ENCODE measurements at regions not wholly inside any gene's neighbourhood (a gene's known extent, or its start where the extent isn't known, plus 50 kb on each side); places are given as distances from the start of the nearest gene placed in this dataset.

- CTCF ChIA-PET, result no interaction called here
These were observed 71.1 kb upstream of the LCLAT1 start for GRCh38 chr2:30375915-30376314.

More at GRCh38 chr2:30375915-30376314, 71.1 kb upstream of the LCLAT1 start:
- Histone ChIP-seq H3K9me3 (ENCODE audit: control insufficient read depth, insufficient read depth, low read depth, low read length) (no peaks in the 10 kb centered on the region), H3K36me3 (ENCODE audit: control insufficient read depth in 2 of 2, insufficient read depth in 1 of 2, low read length in 2 of 2) (no peaks in the 10 kb centered on the region), H3K4me3 (ENCODE audit: low read depth, low read length) (no peak overlapping the region), H3K4me1 (ENCODE audit: control insufficient read depth, insufficient read depth, low read length) (no peaks in the 10 kb centered on the region), H3K27ac (ENCODE audit: extremely low read depth, low read depth, low read length) (no peak overlapping the region)
- TF ChIP-seq TSHZ1 (tag by site-specific recombination; IDR thresholded peaks at IDR 0.05; ENCODE audit: borderline replicate concordance) (no peak), HOXD13 (CRISPR knock-in tag; IDR thresholded peaks at IDR 0.05; ENCODE audit: borderline replicate concordance) (no peak), SP7 (tag by site-specific recombination; IDR thresholded peaks at IDR 0.05) (no peak), ZNF529 (tag by site-specific recombination; IDR thresholded peaks at IDR 0.05; ENCODE audit: insufficient replicate concordance) (no peak), ZNF280C (tag by site-specific recombination; IDR thresholded peaks at IDR 0.05) (no peak), EGR2 (tag by site-specific recombination; IDR thresholded peaks at IDR 0.05; ENCODE audit: low read depth) (no peak), KLF16 (tag by site-specific recombination; IDR thresholded peaks at IDR 0.05) (no peak), ZBTB21 (tag by site-specific recombination; IDR thresholded peaks at IDR 0.05) (no peak)
- TF ChIP-seq, protein P1, sequence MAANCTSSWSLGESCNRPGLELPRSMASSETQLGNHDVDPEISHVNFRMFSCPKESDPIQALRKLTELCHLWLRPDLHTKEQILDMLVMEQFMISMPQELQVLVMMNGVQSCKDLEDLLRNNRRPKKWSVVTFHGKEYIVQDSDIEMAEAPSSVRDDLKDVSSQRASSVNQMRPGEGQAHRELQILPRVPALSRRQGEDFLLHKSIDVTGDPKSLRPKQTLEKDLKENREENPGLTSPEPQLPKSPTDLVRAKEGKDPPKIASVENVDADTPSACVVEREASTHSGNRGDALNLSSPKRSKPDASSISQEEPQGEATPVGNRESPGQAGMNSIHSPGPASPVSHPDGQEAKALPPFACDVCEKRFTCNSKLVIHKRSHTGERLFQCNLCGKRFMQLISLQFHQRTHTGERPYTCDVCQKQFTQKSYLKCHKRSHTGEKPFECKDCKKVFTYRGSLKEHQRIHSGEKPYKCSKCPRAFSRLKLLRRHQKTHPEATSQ (tag by site-specific recombination; IDR thresholded peaks at IDR 0.05), result no peak
- TF ChIP-seq, protein P2, sequence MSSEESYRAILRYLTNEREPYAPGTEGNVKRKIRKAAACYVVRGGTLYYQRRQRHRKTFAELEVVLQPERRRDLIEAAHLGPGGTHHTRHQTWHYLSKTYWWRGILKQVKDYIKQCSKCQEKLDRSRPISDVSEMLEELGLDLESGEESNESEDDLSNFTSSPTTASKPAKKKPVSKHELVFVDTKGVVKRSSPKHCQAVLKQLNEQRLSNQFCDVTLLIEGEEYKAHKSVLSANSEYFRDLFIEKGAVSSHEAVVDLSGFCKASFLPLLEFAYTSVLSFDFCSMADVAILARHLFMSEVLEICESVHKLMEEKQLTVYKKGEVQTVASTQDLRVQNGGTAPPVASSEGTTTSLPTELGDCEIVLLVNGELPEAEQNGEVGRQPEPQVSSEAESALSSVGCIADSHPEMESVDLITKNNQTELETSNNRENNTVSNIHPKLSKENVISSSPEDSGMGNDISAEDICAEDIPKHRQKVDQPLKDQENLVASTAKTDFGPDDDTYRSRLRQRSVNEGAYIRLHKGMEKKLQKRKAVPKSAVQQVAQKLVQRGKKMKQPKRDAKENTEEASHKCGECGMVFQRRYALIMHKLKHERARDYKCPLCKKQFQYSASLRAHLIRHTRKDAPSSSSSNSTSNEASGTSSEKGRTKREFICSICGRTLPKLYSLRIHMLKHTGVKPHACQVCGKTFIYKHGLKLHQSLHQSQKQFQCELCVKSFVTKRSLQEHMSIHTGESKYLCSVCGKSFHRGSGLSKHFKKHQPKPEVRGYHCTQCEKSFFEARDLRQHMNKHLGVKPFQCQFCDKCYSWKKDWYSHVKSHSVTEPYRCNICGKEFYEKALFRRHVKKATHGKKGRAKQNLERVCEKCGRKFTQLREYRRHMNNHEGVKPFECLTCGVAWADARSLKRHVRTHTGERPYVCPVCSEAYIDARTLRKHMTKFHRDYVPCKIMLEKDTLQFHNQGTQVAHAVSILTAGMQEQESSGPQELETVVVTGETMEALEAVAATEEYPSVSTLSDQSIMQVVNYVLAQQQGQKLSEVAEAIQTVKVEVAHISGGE (tag by site-specific recombination; conservative IDR thresholded peaks at IDR 0.05; ENCODE audit: low read depth), result no peak
- TF ChIP-seq, protein P3, sequence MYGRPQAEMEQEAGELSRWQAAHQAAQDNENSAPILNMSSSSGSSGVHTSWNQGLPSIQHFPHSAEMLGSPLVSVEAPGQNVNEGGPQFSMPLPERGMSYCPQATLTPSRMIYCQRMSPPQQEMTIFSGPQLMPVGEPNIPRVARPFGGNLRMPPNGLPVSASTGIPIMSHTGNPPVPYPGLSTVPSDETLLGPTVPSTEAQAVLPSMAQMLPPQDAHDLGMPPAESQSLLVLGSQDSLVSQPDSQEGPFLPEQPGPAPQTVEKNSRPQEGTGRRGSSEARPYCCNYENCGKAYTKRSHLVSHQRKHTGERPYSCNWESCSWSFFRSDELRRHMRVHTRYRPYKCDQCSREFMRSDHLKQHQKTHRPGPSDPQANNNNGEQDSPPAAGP (tag by site-specific recombination; IDR thresholded peaks at IDR 0.05), result no peak
- TF ChIP-seq, protein P4, sequence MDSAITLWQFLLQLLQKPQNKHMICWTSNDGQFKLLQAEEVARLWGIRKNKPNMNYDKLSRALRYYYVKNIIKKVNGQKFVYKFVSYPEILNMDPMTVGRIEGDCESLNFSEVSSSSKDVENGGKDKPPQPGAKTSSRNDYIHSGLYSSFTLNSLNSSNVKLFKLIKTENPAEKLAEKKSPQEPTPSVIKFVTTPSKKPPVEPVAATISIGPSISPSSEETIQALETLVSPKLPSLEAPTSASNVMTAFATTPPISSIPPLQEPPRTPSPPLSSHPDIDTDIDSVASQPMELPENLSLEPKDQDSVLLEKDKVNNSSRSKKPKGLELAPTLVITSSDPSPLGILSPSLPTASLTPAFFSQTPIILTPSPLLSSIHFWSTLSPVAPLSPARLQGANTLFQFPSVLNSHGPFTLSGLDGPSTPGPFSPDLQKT (IDR thresholded peaks at IDR 0.05; ENCODE audit: borderline replicate concordance, low read depth, low read length), result no peak
- POLR2A ChIA-PET, result no interaction called here

Data from HEK293 (cell line).